MM.1S (cell line): ENCODE measurements at regions not wholly inside any gene's neighbourhood (a gene's known extent, or its start where the extent isn't known, plus 50 kb on each side); places are given as distances from the start of the nearest gene placed in this dataset.

Experiments used
- DNase-seq: peaks from one replicate; pipeline ENCODE4 v3.0.0-alpha.2; 2015
- H2AFZ ChIP-seq: fragments of 300-600 bp; sonication (generic); 2 replicates; pipeline ENCODE4 v1.6.0; 2016; ENCODE audit warnings: antibody characterized with exemption, low read length
- H3F3A ChIP-seq: fragments of 300-600 bp; sonication (generic); 2 replicates; pipeline ENCODE4 v1.6.1; 2016; ENCODE audit warnings: mild to moderate bottlenecking, antibody characterized with exemption, low read length, moderate library complexity, mixed read lengths; ENCODE audit not compliant: insufficient read depth
- H3K27ac ChIP-seq: fragments of 300-600 bp; sonication (generic); 2 replicates; pipeline ENCODE4 v1.5.1; 2016; ENCODE audit warnings: mild to moderate bottlenecking, low read length
- H3K27me3 ChIP-seq: fragments of 300-600 bp; sonication (generic); replicated peaks from 2 replicates; pipeline ENCODE4 v1.6.0; 2016; ENCODE audit warnings: low read length; ENCODE audit not compliant: insufficient read depth
- H3K36me3 ChIP-seq: fragments of 300-600 bp; sonication (generic); replicated peaks from 2 replicates; pipeline ENCODE4 v1.6.1; 2016; ENCODE audit warnings: mild to moderate bottlenecking, low read length, mixed read lengths; ENCODE audit not compliant: insufficient read depth
- H3K4me1 ChIP-seq: fragments of 300-600 bp; sonication (generic); 2 replicates; pipeline ENCODE4 v1.6.1; 2016; ENCODE audit warnings: low read length, mixed read lengths
- H3K4me2 ChIP-seq: fragments of 300-600 bp; sonication (generic); 2 replicates; pipeline ENCODE4 v1.6.0; 2016; ENCODE audit warnings: low read depth, low read length
- H3K4me3 ChIP-seq: fragments of 300-600 bp; sonication (generic); 2 replicates; pipeline ENCODE4 v1.5.1; 2016; ENCODE audit warnings: low read length, mixed read lengths
- H3K79me2 ChIP-seq: fragments of 300-600 bp; sonication (generic); 2 replicates; pipeline ENCODE4 v1.6.1; 2016; ENCODE audit warnings: mixed run types, low read length, mixed read lengths
- H3K9ac ChIP-seq: fragments of 300-600 bp; sonication (generic); 2 replicates; pipeline ENCODE4 v1.6.1; 2016; ENCODE audit warnings: low read length, mixed read lengths
- H3K9me2 ChIP-seq: fragments of 300-600 bp; sonication (generic); replicated peaks from 2 replicates; pipeline ENCODE4 v1.6.1; 2016; ENCODE audit warnings: mild to moderate bottlenecking, low read length, mixed read lengths; ENCODE audit not compliant: insufficient read depth
- H3K9me3 ChIP-seq: fragments of 300-600 bp; sonication (generic); replicated peaks from 2 replicates; pipeline ENCODE4 v1.6.1; 2016; ENCODE audit warnings: mild to moderate bottlenecking, low read length, mixed read lengths; ENCODE audit not compliant: insufficient read depth
- H4K20me1 ChIP-seq: fragments of 300-600 bp; sonication (generic); 2 replicates; pipeline ENCODE4 v1.6.1; 2016; ENCODE audit warnings: mild to moderate bottlenecking, low read length, moderate library complexity, mixed read lengths; ENCODE audit not compliant: insufficient read depth
- CTCF ChIP-seq: fragments of 300-600 bp; sonication (generic); IDR thresholded peaks from 2 replicates; pipeline ENCODE4 v1.5.1; 2016; ENCODE audit warnings: antibody characterized with exemption, low read length, mixed read lengths
- EZH2 ChIP-seq: fragments of 300-600 bp; sonication (generic); optimal IDR thresholded peaks from 2 replicates; pipeline ENCODE3; 2017; ENCODE audit warnings: low read depth, mild to moderate bottlenecking, antibody characterized with exemption, low read length, mixed read lengths
- EZH2phosphoT487 ChIP-seq: fragments of 300-600 bp; sonication (generic); IDR thresholded peaks from 2 replicates; pipeline ENCODE4 v1.6.1; 2018; ENCODE audit warnings: antibody characterized with exemption, low read length

- no peaks in the 10 kb centered on the region for H3K9me3 ChIP-seq
- H3K4me1 ChIP-seq = peaks cover 6% of the 10 kb centered on the region; the same call in 1 of the 2 replicates
- no peak overlapping the region for H2AFZ ChIP-seq
- H4K20me1 ChIP-seq = no peaks in the 10 kb centered on the region
- TF ChIP-seq CTCF (no peak), EZH2 (no peak), EZH2phosphoT487 (no peak)
- no peaks in the 10 kb centered on the region for H3F3A ChIP-seq
- no peak overlapping the region for H3K27ac ChIP-seq
- H3K9me2 ChIP-seq = no peaks in the 10 kb centered on the region
- H3K27me3 ChIP-seq = no peaks in the 10 kb centered on the region
- H3K79me2 ChIP-seq = no peaks in the 10 kb centered on the region
- H3K4me2 ChIP-seq = no peak overlapping the region
- DNase-seq = no peak
- no peak overlapping the region for H3K9ac ChIP-seq
- no peak overlapping the region for H3K4me3 ChIP-seq
- H3K36me3 ChIP-seq = no peaks in the 10 kb centered on the region
Observed at GRCh38 chr21:27393726-27394125, 426.8 kb upstream of the ADAMTS5 start.

GRCh38 chr21:27391990-27392389, 425.1 kb upstream of the ADAMTS5 start:
- no peak for DNase-seq
- Histone ChIP-seq H3K4me1 (peaks cover 6% of the 10 kb centered on the region; the same call in 1 of the 2 replicates), H3K9ac (no peak overlapping the region), H3F3A (no peaks in the 10 kb centered on the region), H3K27ac (no peak overlapping the region), H4K20me1 (no peaks in the 10 kb centered on the region), H3K4me3 (no peak overlapping the region), H3K4me2 (no peak overlapping the region), H3K36me3 (no peaks in the 10 kb centered on the region), H3K27me3 (no peaks in the 10 kb centered on the region), H3K79me2 (no peaks in the 10 kb centered on the region), H3K9me3 (no peaks in the 10 kb centered on the region), H3K9me2 (no peaks in the 10 kb centered on the region), H2AFZ (no peak overlapping the region)
- TF ChIP-seq EZH2 (no peak), EZH2phosphoT487 (no peak), CTCF (no peak)

- TF ChIP-seq EZH2phosphoT487 (no peak), CTCF (no peak), EZH2 (no peak)
Observed at GRCh38 chr21:27390384-27390783, 423.5 kb upstream of the ADAMTS5 start.

More at GRCh38 chr21:27390384-27390783, 423.5 kb upstream of the ADAMTS5 start:
- H3K4me2 ChIP-seq = no peak overlapping the region
- H3K9ac ChIP-seq = no peak overlapping the region
- H3K9me2 ChIP-seq = no peaks in the 10 kb centered on the region
- no peak overlapping the region for H2AFZ ChIP-seq
- no peak for DNase-seq
- no peaks in the 10 kb centered on the region for H3F3A ChIP-seq
- no peak overlapping the region for H3K4me3 ChIP-seq
- peaks cover 6% of the 10 kb centered on the region; the same call in 1 of the 2 replicates for H3K4me1 ChIP-seq
- H3K27me3 ChIP-seq = no peaks in the 10 kb centered on the region
- H3K36me3 ChIP-seq = no peaks in the 10 kb centered on the region
- H3K27ac ChIP-seq = no peak overlapping the region
- H3K9me3 ChIP-seq = no peaks in the 10 kb centered on the region
- no peaks in the 10 kb centered on the region for H4K20me1 ChIP-seq
- no peaks in the 10 kb centered on the region for H3K79me2 ChIP-seq
